Osteocyte (in vitro differentiated cells): ENCODE measurements at regions not wholly inside any gene's neighbourhood (a gene's known extent, or its start where the extent isn't known, plus 50 kb on each side); places are given as distances from the start of the nearest gene placed in this dataset.
A peak's percentile ranks its signal among the peaks of the same experiment; 100 is the strongest.

Experiments
- DNase-seq: peaks from one replicate; pipeline ENCODE4 v3.0.0; 2021; ENCODE audit warnings: mixed read lengths; ENCODE audit not compliant: unreplicated experiment; ENCODE audit errors: extremely low spot score
- H3K27ac Mint-ChIP-seq: one replicate; pipeline ENCODE4 v1.8.0; 2021; ENCODE audit warnings: mild to moderate bottlenecking, mixed read lengths; ENCODE audit not compliant: unreplicated experiment
- H3K27me3 Mint-ChIP-seq: one replicate; pipeline ENCODE4 v1.8.0; 2021; ENCODE audit warnings: mixed read lengths; ENCODE audit not compliant: unreplicated experiment
- H3K36me3 Mint-ChIP-seq: one replicate; pipeline ENCODE4 v1.8.0; 2021; ENCODE audit warnings: mixed read lengths; ENCODE audit not compliant: unreplicated experiment
- H3K4me1 Mint-ChIP-seq: one replicate; pipeline ENCODE4 v1.8.0; 2021; ENCODE audit warnings: mixed read lengths; ENCODE audit not compliant: unreplicated experiment
- H3K4me3 Mint-ChIP-seq: one replicate; pipeline ENCODE4 v1.8.0; 2021; ENCODE audit warnings: mild to moderate bottlenecking, moderate library complexity, mixed read lengths; ENCODE audit not compliant: unreplicated experiment
- H3K9me3 Mint-ChIP-seq: one replicate; pipeline ENCODE4 v1.8.0; 2021; ENCODE audit warnings: mixed read lengths; ENCODE audit not compliant: unreplicated experiment
- CTCF ChIP-seq: fragments of 200-600 bp; sonication (generic); IDR thresholded peaks from 2 replicates; pipeline ENCODE4 v1.5.0; 2021; ENCODE audit warnings: antibody characterized with exemption, mild to moderate bottlenecking, moderate library complexity

- Mint-ChIP-seq H3K36me3 (no peaks in the 10 kb centered on the region), H3K4me3 (no peak overlapping the region), H3K4me1 (peaks cover 4% of the 10 kb centered on the region), H3K9me3 (no peaks in the 10 kb centered on the region), H3K27ac (no peak overlapping the region), H3K27me3 (no peaks in the 10 kb centered on the region)
- no peak for TF ChIP-seq CTCF
- DNase-seq, result no peak
Observed at GRCh38 chr3:144151983-144152382, 180.4 kb downstream of the DIPK2A start.

GRCh38 chr3:144160627-144161026 is 189.0 kb downstream of the DIPK2A start:
- no peak for DNase-seq
- TF ChIP-seq CTCF, result no peak
- Mint-ChIP-seq H3K36me3 (no peaks in the 10 kb centered on the region), H3K27ac (no peak overlapping the region), H3K4me3 (no peak overlapping the region), H3K9me3 (peaks cover 3% of the 10 kb centered on the region), H3K4me1 (peaks cover 38% of the 10 kb centered on the region), H3K27me3 (no peaks in the 10 kb centered on the region)

DNA sequence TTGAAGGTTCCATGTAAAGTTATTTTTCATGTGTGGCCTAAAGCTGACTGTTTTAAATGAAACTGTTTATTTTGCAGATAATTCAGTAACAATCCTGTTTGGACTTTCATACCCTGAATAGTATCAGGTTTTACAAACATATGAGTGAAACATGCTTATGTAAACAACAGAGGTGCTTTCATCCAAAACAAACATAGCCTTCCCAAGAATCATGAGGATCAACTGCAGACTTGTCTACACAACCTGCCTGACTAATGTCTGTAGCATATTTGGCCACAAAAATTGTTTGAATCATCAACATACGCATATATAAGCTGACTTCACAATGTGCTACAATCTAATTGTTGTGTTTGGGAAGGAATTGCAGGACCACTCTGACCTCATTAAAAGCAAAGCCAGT is 190.4 kb downstream of the DIPK2A start:
- H3K27me3 Mint-ChIP-seq, result no peaks in the 10 kb centered on the region
- no peak overlapping the region for H3K27ac Mint-ChIP-seq
- no peak overlapping the region for H3K4me3 Mint-ChIP-seq
- no peak for TF ChIP-seq CTCF
- H3K36me3 Mint-ChIP-seq, result no peaks in the 10 kb centered on the region
- H3K9me3 Mint-ChIP-seq, result peaks cover 3% of the 10 kb centered on the region
- H3K4me1 Mint-ChIP-seq, result peaks cover 38% of the 10 kb centered on the region
- no peak for DNase-seq

DNA sequence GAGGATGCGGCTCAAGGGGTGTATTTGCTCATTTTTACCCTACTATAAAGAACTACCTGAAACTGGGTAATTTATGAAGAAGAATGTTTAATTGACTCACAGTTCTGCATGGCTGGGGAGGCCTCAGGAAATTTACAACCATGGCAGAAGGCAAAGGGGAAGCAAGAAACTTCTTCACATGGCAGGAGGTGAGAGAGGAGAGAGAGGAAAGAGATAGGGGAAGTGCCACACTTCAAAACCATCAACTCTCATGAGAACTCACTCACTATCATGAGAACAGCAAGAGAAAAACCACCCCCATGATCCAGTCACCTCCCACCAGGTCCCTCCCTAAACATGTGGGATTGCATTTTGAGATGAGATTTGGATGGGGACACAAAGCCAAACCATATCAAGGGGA is 192.7 kb downstream of the DIPK2A start:
- H3K36me3 Mint-ChIP-seq, result no peaks in the 10 kb centered on the region
- no peaks in the 10 kb centered on the region for H3K27me3 Mint-ChIP-seq
- H3K27ac Mint-ChIP-seq, result peak overlapping the region; percentile 8
- no peak overlapping the region for H3K4me3 Mint-ChIP-seq
- peaks cover 38% of the 10 kb centered on the region for H3K4me1 Mint-ChIP-seq
- no peak for DNase-seq
- peaks cover 3% of the 10 kb centered on the region for H3K9me3 Mint-ChIP-seq
- no peak for TF ChIP-seq CTCF

DNA sequence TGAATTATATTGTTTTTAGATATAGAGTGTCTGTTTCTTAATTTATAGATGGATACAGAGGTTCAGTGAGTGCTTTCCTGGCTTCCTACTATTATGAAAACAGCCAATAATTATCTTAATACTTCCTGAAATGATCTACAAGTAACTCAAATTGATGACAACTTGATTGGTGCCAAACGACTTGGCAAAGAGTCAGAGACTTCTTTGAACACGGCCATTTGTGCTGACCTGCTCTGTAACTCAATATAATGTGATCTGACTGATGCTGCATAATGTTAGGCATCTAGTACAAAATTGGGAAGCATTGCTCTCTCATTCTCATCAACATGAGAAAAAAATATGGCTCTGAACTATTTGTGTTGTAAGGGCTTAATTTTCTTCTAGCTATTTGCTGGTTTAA is 193.9 kb downstream of the DIPK2A start:
- Mint-ChIP-seq H3K36me3 (no peaks in the 10 kb centered on the region), H3K4me3 (no peak overlapping the region), H3K9me3 (peaks cover 3% of the 10 kb centered on the region), H3K4me1 (peaks cover 35% of the 10 kb centered on the region), H3K27ac (no peak overlapping the region), H3K27me3 (no peaks in the 10 kb centered on the region)
- no peak for DNase-seq
- TF ChIP-seq CTCF, result no peak
